GM10248 (cell line): ENCODE measurements at regions not wholly inside any gene's neighbourhood (a gene's known extent, or its start where the extent isn't known, plus 50 kb on each side); places are given as distances from the start of the nearest gene placed in this dataset.
"Not testable (repeated sequence)": the region's sequence is repeated elsewhere in the genome, so short reads cannot be mapped to it uniquely, and the experiment has no call there.

Experiments
- CTCF ChIA-PET: fragments of 300-600 bp; sonication (Branson Sonifier 250); formaldehyde crosslinking; extraction: SDS; loops from one replicate; lab custom pipeline; 2021; ENCODE audit warnings: antibody characterized with exemption; lab: Yijun Ruan, JAX
- POLR2A ChIA-PET: fragments of 350-650 bp; sonication (Branson Sonifier 250); formaldehyde crosslinking; extraction: SDS; loops from one replicate; lab custom pipeline; 2020; ENCODE audit warnings: antibody characterized with exemption; lab: Yijun Ruan, JAX
- DNase-seq: peaks from one replicate; pipeline ENCODE4 v3.0.0; 2012; ENCODE audit errors: extremely low spot score
- CTCF ChIP-seq: IDR thresholded peaks from 2 replicates; pipeline ENCODE4 v1.5.1; 2012; ENCODE audit warnings: mild to moderate bottlenecking, low read depth; ENCODE audit errors: extremely low read depth, missing control alignments, control extremely low read depth

- no peak for DNase-seq
- ChIA-PET POLR2A (no interaction called here), CTCF (interaction anchor here (1.2 kb wide), 1 partner anchor 8 kb away, joined by 3 read pairs; no protein-coding TSS in a partner anchor)
- no peak for TF ChIP-seq CTCF
These were observed 108.2 kb downstream of the RAP2A start for GRCh38 chr13:97542102-97542685.

GRCh38 chr13:97544031-97544765 lies 110.2 kb downstream of the RAP2A start:
- TF ChIP-seq CTCF, result no peak
- POLR2A ChIA-PET, result no interaction called here
- no peak for DNase-seq
- CTCF ChIA-PET, result no interaction called here

GRCh38 chr13:97544971-97545499 lies 111.1 kb downstream of the RAP2A start:
- DNase-seq, CTCF ChIA-PET, POLR2A ChIA-PET: not testable (repeated sequence)

- no peak for TF ChIP-seq CTCF
- CTCF ChIA-PET, result no interaction called here
- DNase-seq, result no peak
- POLR2A ChIA-PET, result no interaction called here
These were observed 114.2 kb downstream of the RAP2A start for GRCh38 chr13:97548138-97548537.

- CTCF ChIA-PET, result interaction anchor here (1.0 kb wide), 1 partner anchor 13 kb away, joined by 3 read pairs; no protein-coding TSS in a partner anchor
- no peak for TF ChIP-seq CTCF
- no peak for DNase-seq
- POLR2A ChIA-PET, result no interaction called here
These were observed 114.7 kb downstream of the RAP2A start for GRCh38 chr13:97548711-97549110.

GRCh38 chr13:97549201-97549600 lies 115.2 kb downstream of the RAP2A start:
- CTCF ChIA-PET, result interaction anchor here (1.0 kb wide), 1 partner anchor 14 kb away, joined by 3 read pairs; no protein-coding TSS in a partner anchor
- POLR2A ChIA-PET, result no interaction called here

More at GRCh38 chr13:97549201-97549600, 115.2 kb downstream of the RAP2A start:
- DNase-seq, result no peak
- no peak for TF ChIP-seq CTCF
